ENCODE measurements at regions not wholly inside any gene's neighbourhood (a gene's known extent, or its start where the extent isn't known, plus 50 kb on each side); places are given as distances from the start of the nearest gene placed in this dataset.

DNA sequence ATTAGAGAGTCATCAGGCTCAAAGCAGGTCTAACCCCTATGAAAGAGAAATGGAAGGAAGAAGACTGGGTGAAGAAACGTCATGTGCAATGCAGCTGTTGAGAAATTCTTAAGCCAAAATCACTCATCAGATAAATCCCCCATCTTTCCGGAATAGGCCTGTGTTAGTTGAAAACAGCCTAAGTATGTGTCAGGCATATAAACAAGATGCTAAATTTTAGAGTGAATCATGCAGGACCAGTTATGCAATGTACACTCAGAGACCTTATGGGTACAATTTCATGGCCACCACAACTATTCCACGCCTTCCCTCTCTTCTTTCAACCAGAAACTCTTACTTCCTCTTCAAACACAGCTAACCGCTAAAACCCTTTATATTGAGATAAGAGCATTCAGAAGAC is 717.7 kb upstream of the ATXN8OS start:
- Histone ChIP-seq H3K4me1 (ENCODE audit: control insufficient read depth in 4 of 4, insufficient read depth in 4 of 4, low read length in 3 of 4) (no peaks in the 10 kb centered on the region), H3K9me3 (ENCODE audit: control insufficient read depth in 4 of 4, low read length in 3 of 4) (no peaks in the 10 kb centered on the region), H3K36me3 (ENCODE audit: control insufficient read depth in 4 of 4, insufficient read depth in 3 of 4, low read depth in 1 of 4, low read length in 3 of 4) (no peaks in the 10 kb centered on the region), H3K27me3 (ENCODE audit: control insufficient read depth in 4 of 4, insufficient read depth in 4 of 4, low read length in 3 of 4) (peaks cover 0 to 2% (median 0%) of the 10 kb centered on the region in 4 donors), H3K27ac (ENCODE audit: low read depth in 1 of 2, low read length in 2 of 2) (no peak overlapping the region), H3K4me3 (ENCODE audit: low read depth in 1 of 3, low read length in 3 of 3) (no peak overlapping the region), H3K9ac (ENCODE audit: low read depth in 1 of 2, low read length in 2 of 2) (no peak overlapping the region)
- WGBS = 57% methylated on average over 4 of the region's 4 CpGs
- TF ChIP-seq TAF1 (conservative IDR thresholded peaks at IDR 0.05) (no peak), HNF4G (IDR thresholded peaks at IDR 0.05) (no peak), FOXA1 (IDR thresholded peaks at IDR 0.05) (no peak), YY1 (IDR thresholded peaks at IDR 0.05) (no peak), JUND (IDR thresholded peaks at IDR 0.05) (no peak)
- no peak for DNase-seq (ENCODE audit: low spot score)

- H3K4me1 ChIP-seq (ENCODE audit: control insufficient read depth in 4 of 4, insufficient read depth in 4 of 4, low read length in 3 of 4) = no peaks in the 10 kb centered on the region
- 65% methylated on average over 5 of the region's 5 CpGs for WGBS
- DNase-seq (ENCODE audit: low spot score) = no peak
These were observed 733.7 kb upstream of the ATXN8OS start for GRCh38 chr13:69373747-69374425.

More at GRCh38 chr13:69373747-69374425, 733.7 kb upstream of the ATXN8OS start:
- TF ChIP-seq NR2F2 (IDR thresholded peaks at IDR 0.05) = no peak
- no peak for TF ChIP-seq RAD21 (IDR thresholded peaks at IDR 0.05)
- TF ChIP-seq EGR1 (IDR thresholded peaks at IDR 0.05; ENCODE audit: low read depth in 2 of 2) = no peak
- no peak for TF ChIP-seq FOXA2 (IDR thresholded peaks at IDR 0.05)
- TF ChIP-seq, protein P1, sequence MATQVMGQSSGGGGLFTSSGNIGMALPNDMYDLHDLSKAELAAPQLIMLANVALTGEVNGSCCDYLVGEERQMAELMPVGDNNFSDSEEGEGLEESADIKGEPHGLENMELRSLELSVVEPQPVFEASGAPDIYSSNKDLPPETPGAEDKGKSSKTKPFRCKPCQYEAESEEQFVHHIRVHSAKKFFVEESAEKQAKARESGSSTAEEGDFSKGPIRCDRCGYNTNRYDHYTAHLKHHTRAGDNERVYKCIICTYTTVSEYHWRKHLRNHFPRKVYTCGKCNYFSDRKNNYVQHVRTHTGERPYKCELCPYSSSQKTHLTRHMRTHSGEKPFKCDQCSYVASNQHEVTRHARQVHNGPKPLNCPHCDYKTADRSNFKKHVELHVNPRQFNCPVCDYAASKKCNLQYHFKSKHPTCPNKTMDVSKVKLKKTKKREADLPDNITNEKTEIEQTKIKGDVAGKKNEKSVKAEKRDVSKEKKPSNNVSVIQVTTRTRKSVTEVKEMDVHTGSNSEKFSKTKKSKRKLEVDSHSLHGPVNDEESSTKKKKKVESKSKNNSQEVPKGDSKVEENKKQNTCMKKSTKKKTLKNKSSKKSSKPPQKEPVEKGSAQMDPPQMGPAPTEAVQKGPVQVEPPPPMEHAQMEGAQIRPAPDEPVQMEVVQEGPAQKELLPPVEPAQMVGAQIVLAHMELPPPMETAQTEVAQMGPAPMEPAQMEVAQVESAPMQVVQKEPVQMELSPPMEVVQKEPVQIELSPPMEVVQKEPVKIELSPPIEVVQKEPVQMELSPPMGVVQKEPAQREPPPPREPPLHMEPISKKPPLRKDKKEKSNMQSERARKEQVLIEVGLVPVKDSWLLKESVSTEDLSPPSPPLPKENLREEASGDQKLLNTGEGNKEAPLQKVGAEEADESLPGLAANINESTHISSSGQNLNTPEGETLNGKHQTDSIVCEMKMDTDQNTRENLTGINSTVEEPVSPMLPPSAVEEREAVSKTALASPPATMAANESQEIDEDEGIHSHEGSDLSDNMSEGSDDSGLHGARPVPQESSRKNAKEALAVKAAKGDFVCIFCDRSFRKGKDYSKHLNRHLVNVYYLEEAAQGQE (IDR thresholded peaks at IDR 0.05) = no peak
- TF ChIP-seq ATF3 (IDR thresholded peaks at IDR 0.05) = no peak
- no peak for TF ChIP-seq HNF4A (conservative IDR thresholded peaks at IDR 0.05)
- no peak for TF ChIP-seq ZBTB33 (IDR thresholded peaks at IDR 0.05)
- TF ChIP-seq SP1 (IDR thresholded peaks at IDR 0.05) = no peak
- no peak for TF ChIP-seq FOXA1 (IDR thresholded peaks at IDR 0.05)
- no peak for TF ChIP-seq MAX (IDR thresholded peaks at IDR 0.05)
- no peak for TF ChIP-seq CTCF (IDR thresholded peaks at IDR 0.05; ENCODE audit: low read depth, low read length, missing input control)
- no peak for TF ChIP-seq GABPA (IDR thresholded peaks at IDR 0.05 in 1 of 2, conservative IDR thresholded peaks at IDR 0.05 in 1 of 2)
- no peak for TF ChIP-seq TAF1 (conservative IDR thresholded peaks at IDR 0.05)
- no peak for TF ChIP-seq YY1 (IDR thresholded peaks at IDR 0.05)
- no peak for TF ChIP-seq JUND (IDR thresholded peaks at IDR 0.05)
- no peak for TF ChIP-seq RXRA (IDR thresholded peaks at IDR 0.05)
- no peak for TF ChIP-seq HNF4G (IDR thresholded peaks at IDR 0.05)
- Histone ChIP-seq H3K36me3 (ENCODE audit: control insufficient read depth in 4 of 4, insufficient read depth in 3 of 4, low read depth in 1 of 4, low read length in 3 of 4) (no peaks in the 10 kb centered on the region), H3K27me3 (ENCODE audit: control insufficient read depth in 4 of 4, insufficient read depth in 4 of 4, low read length in 3 of 4) (no peaks in the 10 kb centered on the region), H3K27ac (ENCODE audit: low read depth in 1 of 2, low read length in 2 of 2) (no peak overlapping the region), H3K9me3 (ENCODE audit: control insufficient read depth in 4 of 4, low read length in 3 of 4) (peaks cover 0 to 3% (median 1%) of the 10 kb centered on the region in 4 donors), H3K9ac (ENCODE audit: low read depth in 1 of 2, low read length in 2 of 2) (no peak overlapping the region), H3K4me3 (ENCODE audit: low read depth in 1 of 3, low read length in 3 of 3) (no peak overlapping the region)
